Tibial nerve (tissue), 4 donors: ENCODE measurements at regions not wholly inside any gene's neighbourhood (a gene's known extent, or its start where the extent isn't known, plus 50 kb on each side); places are given as distances from the start of the nearest gene placed in this dataset.

Source experiments
- DNase-seq, 2 donors: peaks; one replicate each; pipeline ENCODE4 v3.0.0-alpha.2; 2019; ENCODE audit warnings: low spot score in 2 of 2
- H3K27ac ChIP-seq, 4 donors: fragments of 200-600 bp; sonication (generic) in 3 of 4; one replicate each; pipeline ENCODE4 v1.5.1; 2017 to 2019; ENCODE audit warnings: mild to moderate bottlenecking in 1 of 4
- H3K27me3 ChIP-seq, 2 donors: fragments of 200-600 bp; sonication (generic) in 1 of 2; one replicate each; pipeline versions ENCODE4 v1.5.1 to v1.6.0; 2017 to 2019
- H3K36me3 ChIP-seq, 3 donors: fragments of 200-600 bp; sonication (generic); one replicate each; pipeline ENCODE4 v1.5.1; 2018 to 2019
- H3K4me1 ChIP-seq, 4 donors: fragments of 200-600 bp; sonication (generic) in 3 of 4; one replicate each; pipeline ENCODE4 v1.5.1; 2017 to 2019
- H3K4me3 ChIP-seq, 4 donors: fragments of 200-600 bp; sonication (generic) in 3 of 4; one replicate each; pipeline ENCODE4 v1.5.1; 2017 to 2019; ENCODE audit warnings: mild to moderate bottlenecking in 1 of 4, moderate library complexity in 1 of 4
- H3K9me3 ChIP-seq, 4 donors: fragments of 200-600 bp; sonication (generic) in 3 of 4; one replicate each; pipeline ENCODE4 v1.5.1; 2017 to 2019
- EP300 ChIP-seq, 2 donors: sonication (generic); formaldehyde crosslinking; IDR thresholded peaks; one replicate each; pipeline ENCODE4 v1.6.1; 2017; ENCODE audit warnings: antibody characterized with exemption in 2 of 2, mild to moderate bottlenecking in 1 of 2
- POLR2A ChIP-seq, 2 donors: fragments of 450-650 bp; IDR thresholded peaks; one replicate each; pipeline ENCODE4 v1.6.1; 2017; ENCODE audit warnings: antibody characterized with exemption in 2 of 2, mild to moderate bottlenecking in 2 of 2, moderate library complexity in 2 of 2
- WGBS, 2 donors: methylation state at CpG; one replicate each; pipeline ENCODE4 v1.1.5; 2018; 5-methylcytosine and 5-hydroxymethylcytosine counted together
- TF ChIP-seq, protein P1 (sequence below), 5 experiments: fragments of 200-600 bp in 3 of 5; fragments of 450-650 bp in 2 of 5; sonication (generic) in 3 of 5; IDR thresholded peaks; one replicate each; pipeline ENCODE4 v1.5.1; 2016 to 2019; ENCODE audit warnings: antibody characterized with exemption in 5 of 5, mild to moderate bottlenecking in 3 of 5, moderate library complexity in 2 of 5

- Histone ChIP-seq H3K27ac (no peak overlapping the region), H3K4me1 (no peaks in the 10 kb centered on the region), H3K36me3 (no peaks in the 10 kb centered on the region), H3K9me3 (no peaks in the 10 kb centered on the region), H3K4me3 (no peak overlapping the region), H3K27me3 (no peaks in the 10 kb centered on the region)
- TF ChIP-seq EP300 (IDR thresholded peaks at IDR 0.05) (no peak), POLR2A (IDR thresholded peaks at IDR 0.05) (no peak)
- TF ChIP-seq, protein P1, sequence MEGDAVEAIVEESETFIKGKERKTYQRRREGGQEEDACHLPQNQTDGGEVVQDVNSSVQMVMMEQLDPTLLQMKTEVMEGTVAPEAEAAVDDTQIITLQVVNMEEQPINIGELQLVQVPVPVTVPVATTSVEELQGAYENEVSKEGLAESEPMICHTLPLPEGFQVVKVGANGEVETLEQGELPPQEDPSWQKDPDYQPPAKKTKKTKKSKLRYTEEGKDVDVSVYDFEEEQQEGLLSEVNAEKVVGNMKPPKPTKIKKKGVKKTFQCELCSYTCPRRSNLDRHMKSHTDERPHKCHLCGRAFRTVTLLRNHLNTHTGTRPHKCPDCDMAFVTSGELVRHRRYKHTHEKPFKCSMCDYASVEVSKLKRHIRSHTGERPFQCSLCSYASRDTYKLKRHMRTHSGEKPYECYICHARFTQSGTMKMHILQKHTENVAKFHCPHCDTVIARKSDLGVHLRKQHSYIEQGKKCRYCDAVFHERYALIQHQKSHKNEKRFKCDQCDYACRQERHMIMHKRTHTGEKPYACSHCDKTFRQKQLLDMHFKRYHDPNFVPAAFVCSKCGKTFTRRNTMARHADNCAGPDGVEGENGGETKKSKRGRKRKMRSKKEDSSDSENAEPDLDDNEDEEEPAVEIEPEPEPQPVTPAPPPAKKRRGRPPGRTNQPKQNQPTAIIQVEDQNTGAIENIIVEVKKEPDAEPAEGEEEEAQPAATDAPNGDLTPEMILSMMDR (IDR thresholded peaks at IDR 0.05), result no peak
- WGBS, 2 donors, result 89 to 91% methylated on average over 3 of the region's 3 CpGs
- DNase-seq, result no peak
These were observed 352.5 kb upstream of the MIR17HG start for GRCh38 chr13:90995001-90995400.

DNA sequence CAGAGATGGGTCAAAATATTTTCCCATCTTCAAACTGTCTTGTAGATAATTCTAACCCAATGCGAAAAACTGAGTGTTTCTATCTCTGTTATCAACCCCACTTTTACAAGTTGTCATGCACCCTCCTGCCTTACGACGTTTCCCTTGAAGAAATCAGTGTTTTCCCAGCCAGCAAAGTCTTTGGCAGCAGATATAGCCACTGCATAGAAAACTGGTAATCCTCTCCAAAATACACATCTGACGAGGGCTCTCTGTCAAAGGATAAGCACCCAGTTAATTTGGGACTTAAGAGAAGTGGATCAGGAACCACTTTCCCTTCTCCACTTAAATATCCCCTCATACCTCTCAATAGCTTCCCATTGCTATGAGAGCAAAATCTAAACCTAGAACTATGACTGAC, 351.9 kb upstream of the MIR17HG start:
- no peak for DNase-seq
- Histone ChIP-seq H3K36me3 (no peaks in the 10 kb centered on the region), H3K4me3 (no peak overlapping the region), H3K4me1 (no peaks in the 10 kb centered on the region), H3K9me3 (no peaks in the 10 kb centered on the region), H3K27me3 (no peaks in the 10 kb centered on the region), H3K27ac (no peak overlapping the region)
- TF ChIP-seq POLR2A (IDR thresholded peaks at IDR 0.05), result no peak
- TF ChIP-seq EP300 (IDR thresholded peaks at IDR 0.05), result no peak
- TF ChIP-seq, protein P1 (IDR thresholded peaks at IDR 0.05), result no peak
- 69 to 75% methylated on average over 4 of the region's 4 CpGs for whole genome bisulfite sequencing, 2 donors

- Histone ChIP-seq H3K4me1 (no peaks in the 10 kb centered on the region), H3K27ac (no peak overlapping the region), H3K9me3 (no peaks in the 10 kb centered on the region), H3K27me3 (no peaks in the 10 kb centered on the region), H3K4me3 (no peak overlapping the region), H3K36me3 (no peaks in the 10 kb centered on the region)
- DNase-seq, result no peak
- TF ChIP-seq, protein P1 (IDR thresholded peaks at IDR 0.05), result no peak
- TF ChIP-seq POLR2A (IDR thresholded peaks at IDR 0.05) (no peak), EP300 (IDR thresholded peaks at IDR 0.05) (no peak)
- WGBS, 2 donors, result 82 to 85% methylated on average over 1 of the region's 1 CpG
These were observed 349.5 kb upstream of the MIR17HG start for GRCh38 chr13:90997951-90998350.

DNA sequence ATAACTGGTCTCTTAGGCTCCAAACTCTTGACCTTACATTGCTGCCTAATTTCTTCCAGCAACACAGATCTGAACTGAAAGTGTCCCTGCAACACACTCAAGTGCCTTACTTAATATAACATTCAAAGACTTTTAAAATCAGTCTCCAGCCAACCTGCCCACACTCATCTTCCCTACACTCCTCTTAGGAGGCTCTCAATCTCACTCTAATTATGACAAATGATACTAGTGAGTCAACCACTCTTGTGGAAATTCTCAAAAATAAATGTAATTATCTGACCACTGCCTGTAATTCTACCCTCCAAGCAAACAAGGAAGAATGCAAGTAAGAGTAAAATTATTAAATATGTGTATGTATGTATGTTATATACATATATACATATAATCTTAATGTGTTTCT, 348.1 kb upstream of the MIR17HG start:
- TF ChIP-seq POLR2A (IDR thresholded peaks at IDR 0.05), result no peak
- TF ChIP-seq, protein P1 (IDR thresholded peaks at IDR 0.05), result no peak
- TF ChIP-seq EP300 (IDR thresholded peaks at IDR 0.05), result no peak
- DNase-seq, result no peak
- Histone ChIP-seq H3K9me3 (no peaks in the 10 kb centered on the region), H3K4me3 (no peak overlapping the region), H3K36me3 (no peaks in the 10 kb centered on the region), H3K4me1 (no peaks in the 10 kb centered on the region), H3K27ac (no peak overlapping the region), H3K27me3 (no peaks in the 10 kb centered on the region)

DNA sequence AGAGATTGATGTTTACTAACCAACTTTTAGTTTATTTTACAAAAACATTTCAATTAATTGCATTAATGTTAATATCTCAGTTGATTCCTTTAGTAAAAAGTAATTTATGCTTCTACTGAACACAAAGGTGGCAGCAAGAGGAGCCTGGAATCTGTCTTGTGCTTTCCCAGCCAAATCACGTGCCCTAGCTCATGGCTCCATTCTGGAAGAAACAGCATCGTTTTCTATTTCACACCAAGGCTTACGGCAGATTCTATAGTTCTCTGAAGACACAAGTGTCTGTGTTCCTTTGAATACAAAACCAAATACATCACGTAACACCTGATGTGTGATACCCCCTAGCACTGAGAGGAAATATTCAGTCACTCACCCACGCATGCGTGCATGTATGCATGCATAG, 346.1 kb upstream of the MIR17HG start:
- WGBS, 2 donors, result 91 to 92% methylated on average over 6 of the region's 6 CpGs
- no peaks in the 10 kb centered on the region for H3K27me3 ChIP-seq
- H3K4me1 ChIP-seq, result no peaks in the 10 kb centered on the region
- TF ChIP-seq POLR2A (IDR thresholded peaks at IDR 0.05) (no peak), EP300 (IDR thresholded peaks at IDR 0.05) (no peak)
- TF ChIP-seq, protein P1 (IDR thresholded peaks at IDR 0.05), result no peak
- H3K4me3 ChIP-seq, result no peak overlapping the region
- no peaks in the 10 kb centered on the region for H3K9me3 ChIP-seq
- H3K27ac ChIP-seq, result no peak overlapping the region
- no peaks in the 10 kb centered on the region for H3K36me3 ChIP-seq
- DNase-seq, result no peak
